22Rv1 (cell line): ENCODE measurements at regions not wholly inside any gene's neighbourhood (a gene's known extent, or its start where the extent isn't known, plus 50 kb on each side); places are given as distances from the start of the nearest gene placed in this dataset.

ENCODE experiments used
- ZFX ChIP-seq: fragments of 450-650 bp; IDR thresholded peaks from 2 replicates; pipeline ENCODE4 v1.6.1; 2017; ENCODE audit warnings: antibody characterized with exemption, borderline replicate concordance
- TF ChIP-seq, protein P1 (sequence below): fragments of 450-650 bp; IDR thresholded peaks from 2 replicates; pipeline ENCODE4 v1.5.1; 2017; ENCODE audit warnings: mild to moderate bottlenecking

DNA sequence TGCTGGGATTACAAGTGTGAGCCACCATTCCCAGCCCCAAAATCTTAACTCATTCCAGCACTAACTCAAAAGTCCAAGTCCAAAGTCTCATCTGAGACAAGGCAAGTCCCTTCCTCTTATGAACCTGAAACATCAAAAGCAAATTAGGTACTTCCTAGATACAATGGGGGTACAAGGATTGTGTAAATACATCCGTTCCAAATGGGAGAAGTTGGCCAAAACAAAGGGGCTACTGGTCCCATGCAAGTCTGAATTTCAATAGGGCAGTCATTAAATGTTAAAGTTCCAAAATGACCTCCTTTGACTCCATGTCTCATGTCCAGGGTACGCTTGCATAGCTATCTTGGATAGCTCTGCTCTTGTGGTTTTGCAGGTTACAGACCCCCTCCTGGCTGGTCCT is 94.7 kb upstream of the PPM1H start:
- TF ChIP-seq, protein P1, sequence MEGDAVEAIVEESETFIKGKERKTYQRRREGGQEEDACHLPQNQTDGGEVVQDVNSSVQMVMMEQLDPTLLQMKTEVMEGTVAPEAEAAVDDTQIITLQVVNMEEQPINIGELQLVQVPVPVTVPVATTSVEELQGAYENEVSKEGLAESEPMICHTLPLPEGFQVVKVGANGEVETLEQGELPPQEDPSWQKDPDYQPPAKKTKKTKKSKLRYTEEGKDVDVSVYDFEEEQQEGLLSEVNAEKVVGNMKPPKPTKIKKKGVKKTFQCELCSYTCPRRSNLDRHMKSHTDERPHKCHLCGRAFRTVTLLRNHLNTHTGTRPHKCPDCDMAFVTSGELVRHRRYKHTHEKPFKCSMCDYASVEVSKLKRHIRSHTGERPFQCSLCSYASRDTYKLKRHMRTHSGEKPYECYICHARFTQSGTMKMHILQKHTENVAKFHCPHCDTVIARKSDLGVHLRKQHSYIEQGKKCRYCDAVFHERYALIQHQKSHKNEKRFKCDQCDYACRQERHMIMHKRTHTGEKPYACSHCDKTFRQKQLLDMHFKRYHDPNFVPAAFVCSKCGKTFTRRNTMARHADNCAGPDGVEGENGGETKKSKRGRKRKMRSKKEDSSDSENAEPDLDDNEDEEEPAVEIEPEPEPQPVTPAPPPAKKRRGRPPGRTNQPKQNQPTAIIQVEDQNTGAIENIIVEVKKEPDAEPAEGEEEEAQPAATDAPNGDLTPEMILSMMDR: no peak
- TF ChIP-seq ZFX: no peak
